ENCODE measurements at regions not wholly inside any gene's neighbourhood (a gene's known extent, or its start where the extent isn't known, plus 50 kb on each side); places are given as distances from the start of the nearest gene placed in this dataset.

DNA sequence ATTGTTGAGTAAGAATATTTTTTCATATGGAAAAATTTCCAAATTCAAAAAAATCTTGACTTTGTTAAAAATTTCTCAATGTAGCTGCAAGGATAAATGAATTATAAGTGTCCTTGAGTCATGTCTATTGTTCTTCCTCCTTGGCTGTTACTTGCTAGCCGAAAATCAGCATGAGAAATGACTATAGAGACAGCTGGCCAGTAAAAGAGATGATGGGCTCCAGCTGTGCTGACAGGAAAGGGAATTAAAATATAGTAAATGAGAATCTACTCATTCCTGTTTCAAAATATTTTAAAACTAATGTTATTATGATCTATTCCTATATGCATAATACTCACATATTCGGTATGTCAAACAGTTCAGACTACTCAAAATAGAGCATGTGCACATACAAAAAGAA lies 1292.6 kb downstream of the BRINP3 start:
- Mint-ChIP-seq H3K9me3 (no peaks in the 10 kb centered on the region), H3K36me3 (ENCODE audit: low read depth) (no peaks in the 10 kb centered on the region), H3K27ac (no peak overlapping the region), H3K4me1 (no peaks in the 10 kb centered on the region), H3K4me3 (no peak overlapping the region), H3K27me3 (ENCODE audit: low read depth, poor library complexity) (no peaks in the 10 kb centered on the region)
- no peak for TF ChIP-seq CTCF (IDR thresholded peaks at IDR 0.05)
- DNase-seq = no peak

GRCh38 chr1:189192741-189193520 lies 1284.7 kb downstream of the BRINP3 start:
- Mint-ChIP-seq H3K27me3 (ENCODE audit: low read depth, poor library complexity) (no peaks in the 10 kb centered on the region), H3K9me3 (no peaks in the 10 kb centered on the region), H3K27ac (no peak overlapping the region), H3K36me3 (ENCODE audit: low read depth) (no peaks in the 10 kb centered on the region), H3K4me3 (no peak overlapping the region), H3K4me1 (no peaks in the 10 kb centered on the region)
- TF ChIP-seq CTCF (IDR thresholded peaks at IDR 0.05) = no peak
- no peak for DNase-seq

DNA sequence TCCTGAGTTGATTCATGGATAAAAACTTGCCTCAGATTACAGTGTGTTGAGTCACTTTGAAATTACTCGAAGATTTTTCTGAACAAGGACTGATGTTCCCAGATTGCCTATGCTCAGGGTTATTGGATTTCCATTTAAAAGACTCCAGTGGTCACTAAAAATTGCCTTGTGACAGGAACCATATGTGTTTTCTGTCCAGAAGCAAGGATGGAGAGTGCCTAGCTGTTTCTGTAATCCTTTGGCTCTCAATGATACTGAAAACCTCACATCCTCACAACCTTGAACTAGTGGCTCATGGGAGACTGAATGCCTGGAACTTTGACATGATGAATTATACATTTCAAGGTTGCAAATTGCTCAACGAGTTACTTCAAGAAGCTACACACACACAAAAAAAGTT lies 1271.8 kb downstream of the BRINP3 start:
- TF ChIP-seq CTCF (IDR thresholded peaks at IDR 0.05) = no peak
- Mint-ChIP-seq H3K27me3 (ENCODE audit: low read depth, poor library complexity) (peaks cover 3% of the 10 kb centered on the region), H3K9me3 (peaks cover 12% of the 10 kb centered on the region), H3K27ac (no peak overlapping the region), H3K36me3 (ENCODE audit: low read depth) (no peaks in the 10 kb centered on the region), H3K4me3 (no peak overlapping the region), H3K4me1 (no peaks in the 10 kb centered on the region)
- no peak for DNase-seq

DNA sequence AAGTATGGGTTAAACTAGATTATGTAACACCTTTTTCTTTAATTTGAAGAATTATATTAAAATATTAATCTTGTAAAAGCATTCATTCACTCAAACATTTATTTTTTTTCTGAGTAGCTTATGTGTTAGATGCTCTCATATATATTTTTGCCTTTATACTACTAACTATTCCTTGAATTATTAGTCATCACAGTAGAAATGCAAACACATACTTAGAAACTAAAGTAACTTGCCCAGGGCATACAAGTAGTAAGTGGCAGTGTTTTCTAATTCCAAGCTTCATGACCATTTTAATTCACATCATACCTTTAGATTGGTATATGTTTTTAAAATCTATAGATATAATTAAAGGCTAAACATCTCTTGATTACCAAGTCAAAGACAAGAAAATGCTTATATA lies 1271.0 kb downstream of the BRINP3 start:
- DNase-seq = no peak
- H3K36me3 Mint-ChIP-seq (ENCODE audit: low read depth) = no peaks in the 10 kb centered on the region
- TF ChIP-seq CTCF (IDR thresholded peaks at IDR 0.05) = no peak
- H3K4me3 Mint-ChIP-seq = no peak overlapping the region
- peaks cover 12% of the 10 kb centered on the region for H3K9me3 Mint-ChIP-seq
- H3K4me1 Mint-ChIP-seq = no peaks in the 10 kb centered on the region
- no peak overlapping the region for H3K27ac Mint-ChIP-seq
- peaks cover 3% of the 10 kb centered on the region for H3K27me3 Mint-ChIP-seq (ENCODE audit: low read depth, poor library complexity)

GRCh38 chr1:189211742-189212141 lies 1265.9 kb downstream of the BRINP3 start:
- H3K4me1 Mint-ChIP-seq = no peaks in the 10 kb centered on the region
- no peak for TF ChIP-seq CTCF (IDR thresholded peaks at IDR 0.05)
- no peaks in the 10 kb centered on the region for H3K36me3 Mint-ChIP-seq (ENCODE audit: low read depth)
- no peak for DNase-seq
- no peak overlapping the region for H3K27ac Mint-ChIP-seq
- H3K27me3 Mint-ChIP-seq (ENCODE audit: low read depth, poor library complexity) = peaks cover 3% of the 10 kb centered on the region
- H3K9me3 Mint-ChIP-seq = peaks cover 12% of the 10 kb centered on the region
- H3K4me3 Mint-ChIP-seq = no peak overlapping the region

DNA sequence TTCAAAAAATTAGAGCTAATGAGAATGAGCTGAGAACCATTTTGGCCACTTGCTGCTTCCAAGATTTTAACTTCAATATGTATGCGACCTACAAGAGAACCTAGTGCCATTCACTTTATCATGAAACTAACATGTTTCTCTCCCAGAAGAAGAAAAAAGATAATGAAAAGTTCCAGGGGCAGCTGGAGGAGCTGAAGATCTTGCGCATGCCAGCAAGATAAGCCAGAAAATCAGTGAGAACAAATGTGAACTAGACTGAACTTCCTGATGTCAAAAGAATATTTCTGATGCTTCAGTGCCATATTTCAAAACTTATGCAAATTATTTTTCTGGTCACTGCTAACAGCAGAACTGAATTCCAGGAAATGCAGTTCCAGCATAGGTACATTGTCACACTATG lies 1265.1 kb downstream of the BRINP3 start:
- TF ChIP-seq CTCF (IDR thresholded peaks at IDR 0.05) = no peak
- H3K27ac Mint-ChIP-seq = no peak overlapping the region
- H3K9me3 Mint-ChIP-seq = peaks cover 12% of the 10 kb centered on the region
- no peak for DNase-seq
- H3K27me3 Mint-ChIP-seq (ENCODE audit: low read depth, poor library complexity) = peaks cover 3% of the 10 kb centered on the region
- no peak overlapping the region for H3K4me3 Mint-ChIP-seq
- H3K36me3 Mint-ChIP-seq (ENCODE audit: low read depth) = no peaks in the 10 kb centered on the region
- H3K4me1 Mint-ChIP-seq = no peaks in the 10 kb centered on the region

All from nephron progenitor cell (in vitro differentiated cells).